Endothelial cell of umbilical vein (primary cell): ENCODE measurements at regions not wholly inside any gene's neighbourhood (a gene's known extent, or its start where the extent isn't known, plus 50 kb on each side); places are given as distances from the start of the nearest gene placed in this dataset.

Source experiments
- BruUV-seq: library from RNA; stranded (reverse); fragments of 400-500 nt; replicated peaks from 2 replicates; lab custom pipeline; 2021; lab: Mats Ljungman, UMichigan
- CTCF ChIA-PET: fragments of 300-600, 350-600 bp; sonication (Branson Sonifier 250); formaldehyde crosslinking; loops from one replicate; lab custom pipeline; 2021; ENCODE audit warnings: antibody characterized with exemption, inconsistent platforms; lab: Charles Lee
- POLR2A ChIA-PET: fragments of 300-600, 350-600 bp; sonication (Branson Sonifier 250); formaldehyde crosslinking; loops from one replicate; lab custom pipeline; 2021; ENCODE audit warnings: antibody characterized with exemption, inconsistent platforms; lab: Charles Lee
- DNase-seq: peaks from one replicate; pipeline ENCODE4 v3.0.0-alpha.2; 2011; ENCODE audit warnings: low read depth, low spot score
- FAIRE-seq: peaks from 2 replicates; lab custom pipeline; 2011; peaks lifted over from hg19 to GRCh38; lab: Jason Lieb, UNC
- H2AFZ ChIP-seq: 2 replicates; pipeline ENCODE4 v1.6.0; 2012; ENCODE audit warnings: low read depth, low read length, control low read depth, inconsistent platforms
- H3K27ac ChIP-seq: 2 replicates; pipeline ENCODE4 v1.5.1; 2011; ENCODE audit warnings: low read depth, mild to moderate bottlenecking, control low read depth, low read length, moderate library complexity; ENCODE audit not compliant: insufficient read depth
- H3K27me3 ChIP-seq, 2 experiments: 2 replicates each; pipeline versions ENCODE4 v1.6.0 to v1.6.1; 2011; ENCODE audit warnings: low read length in 2 of 2, mixed read lengths in 1 of 2; ENCODE audit not compliant: control insufficient read depth in 2 of 2, insufficient read depth in 2 of 2
- H3K36me3 ChIP-seq, 2 experiments: 2 replicates in 1 of 2; 3 replicates in 1 of 2; pipeline ENCODE4 v1.5.1; 2011; ENCODE audit warnings: low read length in 2 of 2, mild to moderate bottlenecking in 1 of 2, moderate library complexity in 1 of 2; ENCODE audit not compliant: control insufficient read depth in 2 of 2, insufficient read depth in 2 of 2; ENCODE audit errors: extremely low read depth in 1 of 2
- H3K4me1 ChIP-seq: 3 replicates; pipeline ENCODE4 v1.5.1; 2011; ENCODE audit warnings: mild to moderate bottlenecking, low read length; ENCODE audit not compliant: control insufficient read depth, insufficient read depth; ENCODE audit errors: extremely low read depth
- H3K4me2 ChIP-seq: 2 replicates; pipeline ENCODE4 v1.6.1; 2011; ENCODE audit warnings: low read length, control low read depth, mixed read lengths; ENCODE audit not compliant: insufficient read depth
- H3K4me3 ChIP-seq, 3 experiments: fragments of 200-600 bp in 1 of 3; sonication (generic), shearing (Covaris generic) in 1 of 3; replicated peaks in 1 of 3; 2 replicates each; pipeline ENCODE4 v1.5.1; 2011 to 2016; ENCODE audit warnings: control low read depth in 3 of 3, low read length in 3 of 3, mild to moderate bottlenecking in 2 of 3, inconsistent platforms in 1 of 3, low read depth in 1 of 3, moderate library complexity in 1 of 3; ENCODE audit not compliant: insufficient read depth in 1 of 3
- H3K79me2 ChIP-seq: 2 replicates; pipeline ENCODE4 v1.6.0; 2012; ENCODE audit warnings: low read length, inconsistent platforms; ENCODE audit not compliant: control insufficient read depth, insufficient read depth
- H3K9ac ChIP-seq: replicated peaks from 2 replicates; pipeline ENCODE3; 2011; ENCODE audit warnings: low read length, control low read depth; ENCODE audit not compliant: insufficient read depth; ENCODE audit errors: extremely low read depth
- H3K9me1 ChIP-seq: replicated peaks from 3 replicates; pipeline ENCODE4 v1.6.0; 2011; ENCODE audit warnings: mild to moderate bottlenecking, low read length; ENCODE audit not compliant: control insufficient read depth, insufficient read depth; ENCODE audit errors: extremely low read depth
- H3K9me3 ChIP-seq: replicated peaks from 2 replicates; pipeline ENCODE4 v1.5.1; 2012; ENCODE audit warnings: low read length, inconsistent platforms; ENCODE audit not compliant: control insufficient read depth, insufficient read depth
- H4K20me1 ChIP-seq: replicated peaks from 2 replicates; pipeline ENCODE3; 2011; ENCODE audit warnings: mild to moderate bottlenecking, low read length; ENCODE audit not compliant: control insufficient read depth, insufficient read depth; ENCODE audit errors: extremely low read depth
- EZH2 ChIP-seq: IDR thresholded peaks from 2 replicates; pipeline ENCODE4 v1.6.1; 2012; ENCODE audit warnings: borderline replicate concordance, low read depth, mild to moderate bottlenecking, moderate library complexity, low read length, inconsistent platforms; ENCODE audit not compliant: severe bottlenecking
- FOS ChIP-seq: IDR thresholded peaks from 2 replicates; pipeline ENCODE4 v1.6.1; 2011; ENCODE audit warnings: mild to moderate bottlenecking, low read length, moderate library complexity, borderline replicate concordance; ENCODE audit not compliant: insufficient read depth
- GATA2 ChIP-seq: IDR thresholded peaks from 2 replicates; pipeline ENCODE4 v1.7.0; 2011; ENCODE audit warnings: low read depth, mild to moderate bottlenecking, moderate library complexity, mixed read lengths, low read length; ENCODE audit not compliant: insufficient read length, insufficient read depth
- JUN ChIP-seq: IDR thresholded peaks from 2 replicates; pipeline ENCODE4 v1.6.1; 2011; ENCODE audit warnings: borderline replicate concordance, low read depth; ENCODE audit not compliant: insufficient read length, insufficient read depth
- MYC ChIP-seq: IDR thresholded peaks from one replicate; pipeline ENCODE4 v1.6.1; 2011; ENCODE audit warnings: mild to moderate bottlenecking, low read depth, low read length
- POLR2A ChIP-seq: IDR thresholded peaks from 2 replicates; pipeline ENCODE4 v1.6.1; 2012; ENCODE audit warnings: low read depth, mild to moderate bottlenecking, control low read depth, low read length
- POLR2AphosphoS5 ChIP-seq: IDR thresholded peaks from 2 replicates; pipeline ENCODE4 v1.6.1; 2012; ENCODE audit warnings: low read depth, mild to moderate bottlenecking, control low read depth, low read length, moderate library complexity; ENCODE audit not compliant: insufficient read depth
- dilution Hi-C: fragments of 300-500 bp; cut with MboI; formaldehyde crosslinking; loops from one replicate; pipeline ENCODE4 v1.15.0; 2019; ENCODE audit warnings: low sequenced_read_pairs; ENCODE audit not compliant: extremely low pct_ligation_motif_present
- intact Hi-C: fragments of 100-400 bp; cut with micrococcal nuclease; formaldehyde crosslinking; loops from one replicate; pipeline ENCODE4 v1.10.0; 2022
- TF ChIP-seq, protein P1 (sequence below): IDR thresholded peaks from 2 replicates; pipeline ENCODE4 v1.6.1; 2011; ENCODE audit not compliant: insufficient read depth, insufficient read length
- TF ChIP-seq, protein P2 (sequence below), 2 donors: IDR thresholded peaks; 1 replicate in 1 of 2; 2 replicates in 1 of 2; pipeline ENCODE4 v1.5.1; 2011; ENCODE audit warnings: low read length in 2 of 2, mild to moderate bottlenecking in 2 of 2, moderate library complexity in 2 of 2, control low read depth in 1 of 2, inconsistent platforms in 1 of 2, low read depth in 1 of 2; ENCODE audit not compliant: insufficient read depth in 1 of 2; ENCODE audit errors: extremely low read depth in 1 of 2

DNA sequence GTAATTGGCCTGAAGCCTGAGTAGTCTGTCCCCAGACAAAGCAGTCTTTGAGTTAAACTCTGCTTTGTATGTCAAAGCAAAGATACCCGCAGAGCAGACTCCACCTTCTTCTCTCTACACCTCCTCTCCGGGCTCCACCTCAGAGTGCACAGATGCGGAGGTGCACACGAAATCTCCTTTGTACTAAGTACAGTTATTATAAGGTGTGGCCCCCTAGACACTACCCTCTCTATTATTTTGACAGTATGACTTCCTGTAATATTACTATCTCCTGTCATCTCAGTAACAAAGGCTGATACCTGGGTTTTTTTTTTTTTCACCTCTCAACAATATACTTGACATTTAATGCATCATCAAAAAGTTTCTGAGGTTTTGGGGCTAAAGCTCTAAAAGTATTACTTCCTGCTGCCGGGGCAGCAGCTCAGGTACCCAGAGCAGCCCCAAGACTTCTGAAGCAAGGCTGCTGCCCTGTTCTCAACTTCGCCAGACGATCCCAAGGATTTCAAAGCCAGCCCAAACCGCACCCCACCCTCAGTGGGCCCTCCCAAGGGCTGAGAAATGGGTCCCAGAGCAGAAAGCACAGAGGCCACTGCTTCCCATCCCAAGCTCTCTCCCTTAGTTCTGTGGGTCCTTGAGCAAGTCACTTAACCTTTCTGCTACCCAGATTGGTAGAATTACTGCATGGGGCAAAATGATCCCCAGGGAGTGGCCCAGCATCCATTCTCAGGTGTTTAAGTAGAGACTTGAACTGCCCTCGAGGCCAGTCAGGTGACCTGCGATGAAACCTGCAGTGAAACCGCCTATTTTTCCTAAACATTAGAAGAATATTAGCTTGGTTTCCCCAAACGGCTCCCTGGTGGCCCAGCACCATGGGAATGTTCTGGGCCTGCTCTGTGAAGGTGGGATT lies 180.6 kb downstream of the FOXO1 start:
- H3K4me1 ChIP-seq, result no peaks in the 10 kb centered on the region
- intact Hi-C loops (no loop called here), dilution Hi-C loops (no loop called here)
- no peaks in the 10 kb centered on the region for H3K79me2 ChIP-seq
- no peaks in the 10 kb centered on the region for H4K20me1 ChIP-seq
- H2AFZ ChIP-seq, result no peak overlapping the region
- FAIRE-seq (no peak), DNase-seq (no peak)
- TF ChIP-seq, protein P1, sequence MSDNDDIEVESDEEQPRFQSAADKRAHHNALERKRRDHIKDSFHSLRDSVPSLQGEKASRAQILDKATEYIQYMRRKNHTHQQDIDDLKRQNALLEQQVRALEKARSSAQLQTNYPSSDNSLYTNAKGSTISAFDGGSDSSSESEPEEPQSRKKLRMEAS, result no peak
- TF ChIP-seq POLR2A (no peak), POLR2AphosphoS5 (no peak), FOS (no peak), GATA2 (no peak), EZH2 (no peak), JUN (no peak), MYC (no peak)
- TF ChIP-seq, protein P2, sequence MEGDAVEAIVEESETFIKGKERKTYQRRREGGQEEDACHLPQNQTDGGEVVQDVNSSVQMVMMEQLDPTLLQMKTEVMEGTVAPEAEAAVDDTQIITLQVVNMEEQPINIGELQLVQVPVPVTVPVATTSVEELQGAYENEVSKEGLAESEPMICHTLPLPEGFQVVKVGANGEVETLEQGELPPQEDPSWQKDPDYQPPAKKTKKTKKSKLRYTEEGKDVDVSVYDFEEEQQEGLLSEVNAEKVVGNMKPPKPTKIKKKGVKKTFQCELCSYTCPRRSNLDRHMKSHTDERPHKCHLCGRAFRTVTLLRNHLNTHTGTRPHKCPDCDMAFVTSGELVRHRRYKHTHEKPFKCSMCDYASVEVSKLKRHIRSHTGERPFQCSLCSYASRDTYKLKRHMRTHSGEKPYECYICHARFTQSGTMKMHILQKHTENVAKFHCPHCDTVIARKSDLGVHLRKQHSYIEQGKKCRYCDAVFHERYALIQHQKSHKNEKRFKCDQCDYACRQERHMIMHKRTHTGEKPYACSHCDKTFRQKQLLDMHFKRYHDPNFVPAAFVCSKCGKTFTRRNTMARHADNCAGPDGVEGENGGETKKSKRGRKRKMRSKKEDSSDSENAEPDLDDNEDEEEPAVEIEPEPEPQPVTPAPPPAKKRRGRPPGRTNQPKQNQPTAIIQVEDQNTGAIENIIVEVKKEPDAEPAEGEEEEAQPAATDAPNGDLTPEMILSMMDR (IDR thresholded peaks at IDR 0.05; ENCODE audit: extremely low read depth in 1 of 2, insufficient read depth in 1 of 2, low read depth in 1 of 2, low read length in 2 of 2), result no peak
- BruUV-seq, result no TSS peak
- H3K9me3 ChIP-seq, result no peaks in the 10 kb centered on the region
- no peaks in the 10 kb centered on the region for H3K27me3 ChIP-seq
- no peaks in the 10 kb centered on the region for H3K36me3 ChIP-seq
- ChIA-PET CTCF (no interaction called here), POLR2A (no interaction called here)
- H3K4me2 ChIP-seq, result no peak overlapping the region
- no peak overlapping the region for H3K27ac ChIP-seq
- no peak overlapping the region for H3K4me3 ChIP-seq
- no peak overlapping the region for H3K9ac ChIP-seq
- H3K9me1 ChIP-seq, result no peaks in the 10 kb centered on the region
